B cell (primary cell): ENCODE measurements at regions not wholly inside any gene's neighbourhood (a gene's known extent, or its start where the extent isn't known, plus 50 kb on each side); places are given as distances from the start of the nearest gene placed in this dataset.

Source experiments
- CTCF ChIP-seq: fragments of 200-600 bp; IDR thresholded peaks from one replicate; pipeline ENCODE4 v1.8.0; 2022; ENCODE audit warnings: antibody characterized with exemption, mild to moderate bottlenecking
- EZH2 ChIP-seq: IDR thresholded peaks from 2 replicates; pipeline ENCODE4 v1.6.1; 2012; ENCODE audit warnings: borderline replicate concordance, low read depth, mild to moderate bottlenecking, moderate library complexity, low read length; ENCODE audit not compliant: insufficient read depth, poor library complexity, severe bottlenecking

DNA sequence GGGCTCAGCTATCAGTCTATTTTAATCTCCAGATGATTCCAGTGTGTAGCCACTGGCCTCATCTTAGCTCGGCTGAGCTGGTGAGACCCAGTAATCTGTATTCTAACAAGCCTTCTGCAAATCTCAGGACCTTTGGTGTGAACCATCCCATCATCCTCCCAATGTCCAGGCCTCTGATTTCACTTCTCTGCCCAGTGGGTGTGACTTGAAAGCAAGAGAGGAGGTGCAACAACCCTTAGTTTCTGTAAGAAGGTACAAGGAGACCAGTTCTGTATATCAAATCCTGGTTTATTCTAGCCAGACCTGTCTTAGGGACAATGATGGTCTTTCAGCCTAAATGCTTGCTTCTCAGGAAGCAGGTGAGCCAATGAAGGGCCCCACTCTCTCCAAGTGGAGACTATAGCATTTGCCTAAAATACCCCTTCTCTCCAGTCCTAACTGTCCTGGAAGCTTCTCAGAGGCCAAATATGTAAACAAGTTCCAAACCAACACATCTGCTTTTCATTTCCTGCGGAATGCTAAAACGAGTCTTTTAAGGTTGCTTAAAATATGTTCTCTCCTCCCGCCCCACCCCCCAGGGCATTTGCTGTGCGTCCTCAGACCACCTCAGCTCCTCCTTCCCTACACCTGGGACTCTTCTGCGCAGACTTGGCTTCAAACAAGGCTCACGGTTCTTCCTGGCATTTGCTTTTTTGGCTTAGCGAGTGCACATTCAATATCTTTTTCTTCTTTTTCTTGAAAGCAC lies 78.4 kb upstream of the FUT8 start:
- no peak for TF ChIP-seq CTCF
- TF ChIP-seq EZH2, result no peak
